ENCODE measurements at regions not wholly inside any gene's neighbourhood (a gene's known extent, or its start where the extent isn't known, plus 50 kb on each side); places are given as distances from the start of the nearest gene placed in this dataset.

- TF ChIP-seq, protein P1, sequence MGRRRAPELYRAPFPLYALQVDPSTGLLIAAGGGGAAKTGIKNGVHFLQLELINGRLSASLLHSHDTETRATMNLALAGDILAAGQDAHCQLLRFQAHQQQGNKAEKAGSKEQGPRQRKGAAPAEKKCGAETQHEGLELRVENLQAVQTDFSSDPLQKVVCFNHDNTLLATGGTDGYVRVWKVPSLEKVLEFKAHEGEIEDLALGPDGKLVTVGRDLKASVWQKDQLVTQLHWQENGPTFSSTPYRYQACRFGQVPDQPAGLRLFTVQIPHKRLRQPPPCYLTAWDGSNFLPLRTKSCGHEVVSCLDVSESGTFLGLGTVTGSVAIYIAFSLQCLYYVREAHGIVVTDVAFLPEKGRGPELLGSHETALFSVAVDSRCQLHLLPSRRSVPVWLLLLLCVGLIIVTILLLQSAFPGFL (CRISPR knock-in tag; IDR thresholded peaks at IDR 0.05) = no peak; the same call in 1 of the 2 replicates
- TF ChIP-seq MEIS1 (CRISPR knock-in tag; IDR thresholded peaks at IDR 0.05; ENCODE audit: borderline replicate concordance) = no peak
- TF ChIP-seq IKZF1 (IDR thresholded peaks at IDR 0.05) = no peak
- no peak for TF ChIP-seq ZNF256 (CRISPR knock-in tag; conservative IDR thresholded peaks at IDR 0.05)
- peak; percentile 16 for TF ChIP-seq SRSF1 (optimal IDR thresholded peaks at IDR 0.05; ENCODE audit: low read depth, low read length)
- peak; percentile 16 for TF ChIP-seq HNRNPLL (IDR thresholded peaks at IDR 0.05; ENCODE audit: low read depth, low read length, poor library complexity, severe bottlenecking)
- TF ChIP-seq, protein P2, sequence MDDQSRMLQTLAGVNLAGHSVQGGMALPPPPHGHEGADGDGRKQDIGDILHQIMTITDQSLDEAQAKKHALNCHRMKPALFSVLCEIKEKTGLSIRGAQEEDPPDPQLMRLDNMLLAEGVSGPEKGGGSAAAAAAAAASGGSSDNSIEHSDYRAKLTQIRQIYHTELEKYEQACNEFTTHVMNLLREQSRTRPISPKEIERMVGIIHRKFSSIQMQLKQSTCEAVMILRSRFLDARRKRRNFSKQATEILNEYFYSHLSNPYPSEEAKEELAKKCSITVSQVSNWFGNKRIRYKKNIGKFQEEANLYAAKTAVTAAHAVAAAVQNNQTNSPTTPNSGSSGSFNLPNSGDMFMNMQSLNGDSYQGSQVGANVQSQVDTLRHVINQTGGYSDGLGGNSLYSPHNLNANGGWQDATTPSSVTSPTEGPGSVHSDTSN (CRISPR knock-in tag; IDR thresholded peaks at IDR 0.05; ENCODE audit: borderline replicate concordance) = no peak
- TF ChIP-seq, protein P3, sequence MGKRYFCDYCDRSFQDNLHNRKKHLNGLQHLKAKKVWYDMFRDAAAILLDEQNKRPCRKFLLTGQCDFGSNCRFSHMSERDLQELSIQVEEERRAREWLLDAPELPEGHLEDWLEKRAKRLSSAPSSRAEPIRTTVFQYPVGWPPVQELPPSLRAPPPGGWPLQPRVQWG (CRISPR knock-in tag; IDR thresholded peaks at IDR 0.05; ENCODE audit: borderline replicate concordance, low read depth) = 0 out of 2 replicates have a peak, but pooled peaks have one; percentile 36
- TF ChIP-seq HDAC1 (CRISPR knock-in tag; IDR thresholded peaks at IDR 0.05) = no peak
- TF ChIP-seq, protein P4, sequence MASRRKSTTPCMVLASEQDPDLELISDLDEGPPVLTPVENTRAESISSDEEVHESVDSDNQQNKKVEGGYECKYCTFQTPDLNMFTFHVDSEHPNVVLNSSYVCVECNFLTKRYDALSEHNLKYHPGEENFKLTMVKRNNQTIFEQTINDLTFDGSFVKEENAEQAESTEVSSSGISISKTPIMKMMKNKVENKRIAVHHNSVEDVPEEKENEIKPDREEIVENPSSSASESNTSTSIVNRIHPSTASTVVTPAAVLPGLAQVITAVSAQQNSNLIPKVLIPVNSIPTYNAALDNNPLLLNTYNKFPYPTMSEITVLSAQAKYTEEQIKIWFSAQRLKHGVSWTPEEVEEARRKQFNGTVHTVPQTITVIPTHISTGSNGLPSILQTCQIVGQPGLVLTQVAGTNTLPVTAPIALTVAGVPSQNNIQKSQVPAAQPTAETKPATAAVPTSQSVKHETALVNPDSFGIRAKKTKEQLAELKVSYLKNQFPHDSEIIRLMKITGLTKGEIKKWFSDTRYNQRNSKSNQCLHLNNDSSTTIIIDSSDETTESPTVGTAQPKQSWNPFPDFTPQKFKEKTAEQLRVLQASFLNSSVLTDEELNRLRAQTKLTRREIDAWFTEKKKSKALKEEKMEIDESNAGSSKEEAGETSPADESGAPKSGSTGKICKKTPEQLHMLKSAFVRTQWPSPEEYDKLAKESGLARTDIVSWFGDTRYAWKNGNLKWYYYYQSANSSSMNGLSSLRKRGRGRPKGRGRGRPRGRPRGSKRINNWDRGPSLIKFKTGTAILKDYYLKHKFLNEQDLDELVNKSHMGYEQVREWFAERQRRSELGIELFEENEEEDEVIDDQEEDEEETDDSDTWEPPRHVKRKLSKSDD (CRISPR knock-in tag; IDR thresholded peaks at IDR 0.05; ENCODE audit: low read depth) = 0 out of 2 replicates have a peak, but pooled peaks have one; percentile 15
- TF ChIP-seq ZC3H13 (CRISPR knock-in tag; IDR thresholded peaks at IDR 0.05) = peak; percentile 28; the same call in 1 of the 2 replicates
- TF ChIP-seq, protein P5, sequence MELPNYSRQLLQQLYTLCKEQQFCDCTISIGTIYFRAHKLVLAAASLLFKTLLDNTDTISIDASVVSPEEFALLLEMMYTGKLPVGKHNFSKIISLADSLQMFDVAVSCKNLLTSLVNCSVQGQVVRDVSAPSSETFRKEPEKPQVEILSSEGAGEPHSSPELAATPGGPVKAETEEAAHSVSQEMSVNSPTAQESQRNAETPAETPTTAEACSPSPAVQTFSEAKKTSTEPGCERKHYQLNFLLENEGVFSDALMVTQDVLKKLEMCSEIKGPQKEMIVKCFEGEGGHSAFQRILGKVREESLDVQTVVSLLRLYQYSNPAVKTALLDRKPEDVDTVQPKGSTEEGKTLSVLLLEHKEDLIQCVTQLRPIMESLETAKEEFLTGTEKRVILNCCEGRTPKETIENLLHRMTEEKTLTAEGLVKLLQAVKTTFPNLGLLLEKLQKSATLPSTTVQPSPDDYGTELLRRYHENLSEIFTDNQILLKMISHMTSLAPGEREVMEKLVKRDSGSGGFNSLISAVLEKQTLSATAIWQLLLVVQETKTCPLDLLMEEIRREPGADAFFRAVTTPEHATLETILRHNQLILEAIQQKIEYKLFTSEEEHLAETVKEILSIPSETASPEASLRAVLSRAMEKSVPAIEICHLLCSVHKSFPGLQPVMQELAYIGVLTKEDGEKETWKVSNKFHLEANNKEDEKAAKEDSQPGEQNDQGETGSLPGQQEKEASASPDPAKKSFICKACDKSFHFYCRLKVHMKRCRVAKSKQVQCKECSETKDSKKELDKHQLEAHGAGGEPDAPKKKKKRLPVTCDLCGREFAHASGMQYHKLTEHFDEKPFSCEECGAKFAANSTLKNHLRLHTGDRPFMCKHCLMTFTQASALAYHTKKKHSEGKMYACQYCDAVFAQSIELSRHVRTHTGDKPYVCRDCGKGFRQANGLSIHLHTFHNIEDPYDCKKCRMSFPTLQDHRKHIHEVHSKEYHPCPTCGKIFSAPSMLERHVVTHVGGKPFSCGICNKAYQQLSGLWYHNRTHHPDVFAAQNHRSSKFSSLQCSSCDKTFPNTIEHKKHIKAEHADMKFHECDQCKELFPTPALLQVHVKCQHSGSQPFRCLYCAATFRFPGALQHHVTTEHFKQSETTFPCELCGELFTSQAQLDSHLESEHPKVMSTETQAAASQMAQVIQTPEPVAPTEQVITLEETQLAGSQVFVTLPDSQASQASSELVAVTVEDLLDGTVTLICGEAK (IDR thresholded peaks at IDR 0.05) = no peak
- TF ChIP-seq, protein P5 (CRISPR knock-in tag; IDR thresholded peaks at IDR 0.05) = 0 out of 2 replicates have a peak, but pooled peaks have one; percentile 40
- TF ChIP-seq REPIN1 (CRISPR knock-in tag; IDR thresholded peaks at IDR 0.05; ENCODE audit: borderline replicate concordance, low read depth) = peak; percentile 41; the same call in 1 of the 2 replicates
Measured at GRCh38 chr3:177358977-177359592, 161.8 kb upstream of the TBL1XR1 start (continued).
